Stomach (tissue), 8 donors: ENCODE measurements at regions not wholly inside any gene's neighbourhood (a gene's known extent, or its start where the extent isn't known, plus 50 kb on each side); places are given as distances from the start of the nearest gene placed in this dataset.

Source experiments
- DNase-seq, 2 donors: peaks; one replicate each; pipeline versions ENCODE4 v3.0.0 to v3.0.0-alpha.2; 2013 to 2019
- H3K27ac ChIP-seq, 5 donors: fragments of 200-600 bp in 4 of 5; sonication (generic) in 4 of 5; one replicate each; pipeline ENCODE4 v1.5.1; 2013 to 2019; ENCODE audit warnings: mild to moderate bottlenecking in 1 of 5, moderate library complexity in 1 of 5
- H3K27me3 ChIP-seq, 3 donors: fragments of 200-600 bp; sonication (generic); one replicate each; pipeline ENCODE4 v1.5.1; 2017 to 2019; ENCODE audit warnings: mixed run types in 1 of 3
- H3K36me3 ChIP-seq, 4 donors: fragments of 200-600 bp; sonication (generic); 1 replicate in 3 of 4; 2 replicates in 1 of 4; pipeline ENCODE4 v1.5.1; 2016 to 2019
- H3K4me1 ChIP-seq, 4 donors: fragments of 200-600 bp; sonication (generic); one replicate each; pipeline ENCODE4 v1.5.1; 2016 to 2019
- H3K4me3 ChIP-seq, 4 donors: fragments of 200-600 bp; sonication (generic) in 3 of 4; one replicate each; pipeline ENCODE4 v1.5.1; 2016 to 2019; ENCODE audit warnings: mild to moderate bottlenecking in 1 of 4
- H3K9me3 ChIP-seq, 4 donors: fragments of 200-600 bp; sonication (generic); one replicate each; pipeline ENCODE4 v1.5.1; 2016 to 2019
- CTCF ChIP-seq, 7 experiments: fragments of 450-650 bp in 4 of 7; fragments of 200-600 bp in 3 of 7; sonication (generic) in 3 of 7; IDR thresholded peaks; one replicate each; pipeline ENCODE4 v1.5.1; 2016 to 2019; ENCODE audit warnings: antibody characterized with exemption in 7 of 7, control low read depth in 2 of 7, mild to moderate bottlenecking in 1 of 7
- EP300 ChIP-seq: sonication (generic); formaldehyde crosslinking; IDR thresholded peaks from one replicate; pipeline ENCODE4 v1.6.1; 2017; ENCODE audit warnings: antibody characterized with exemption
- POLR2A ChIP-seq, 4 donors: fragments of 450-650 bp; IDR thresholded peaks; one replicate each; pipeline ENCODE4 v1.6.1; 2016; ENCODE audit warnings: antibody characterized with exemption in 4 of 4, control low read depth in 2 of 4, mild to moderate bottlenecking in 1 of 4, moderate library complexity in 1 of 4
- POLR2AphosphoS5 ChIP-seq, 3 donors: sonication (generic); formaldehyde crosslinking; IDR thresholded peaks; one replicate each; pipeline ENCODE4 v1.6.1; 2016; ENCODE audit warnings: antibody characterized with exemption in 3 of 3
- WGBS, 5 donors: extraction: QIAGEN DNeasy Blood & Tissue Kit in 3 of 5; methylation state at CpG; one replicate each; pipeline versions ENCODE4 v1.1.5 to v1.1.7; 2013 to 2018; 5-methylcytosine and 5-hydroxymethylcytosine counted together
- intact Hi-C: fragments of 100-400 bp; cut with DNase I; formaldehyde crosslinking; loops from one replicate; pipeline ENCODE4 v1.15.1; 2023; ENCODE audit warnings: low total_unique reads
- donor health status: healthy with polysubstance abuse.
- donor health status: Bipolar disorder and iron deficiency.
- donor health status: healthy.

DNA sequence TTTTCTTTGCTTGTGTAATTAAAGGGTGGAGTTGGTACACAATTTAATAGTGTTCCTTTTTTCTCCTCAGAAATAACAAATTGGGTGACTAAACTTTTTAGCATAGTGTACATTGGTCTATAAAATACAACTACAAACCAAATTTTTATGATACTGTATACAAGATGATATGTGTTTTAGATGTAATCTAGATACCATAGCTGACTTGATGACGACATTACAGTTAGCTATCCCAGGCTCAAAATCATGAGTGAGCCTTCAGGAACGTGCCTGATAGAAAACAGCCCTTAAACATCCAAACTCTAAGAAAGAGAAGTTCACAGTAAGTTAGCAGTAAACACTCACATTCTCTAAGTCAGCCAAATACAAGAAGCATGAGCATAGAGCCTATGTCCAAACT lies 99.0 kb upstream of the SSTR1 start:
- H3K4me3 ChIP-seq = no peak overlapping the region
- 41 to 77% (median 65%) methylated on average over 2 of the region's 2 CpGs for WGBS, 5 donors

DNA sequence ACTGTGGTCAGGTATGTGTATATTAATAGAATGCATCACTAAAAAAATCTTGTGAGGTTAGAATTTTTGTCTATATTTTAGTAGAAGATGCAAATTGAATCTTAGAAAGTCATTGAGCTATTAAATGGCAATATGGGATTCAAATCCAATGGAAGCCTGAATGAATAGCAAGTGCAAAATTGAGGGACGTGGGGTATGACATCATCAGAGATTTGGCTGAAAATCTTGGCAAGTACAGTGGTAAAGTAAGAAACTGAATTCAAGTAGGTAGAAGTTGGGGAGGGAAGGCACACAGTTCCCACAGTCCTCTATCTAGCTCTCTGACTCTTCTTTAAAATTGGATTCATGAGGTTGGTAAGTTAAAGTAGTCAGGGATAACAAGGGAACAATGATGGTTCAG lies 97.4 kb upstream of the SSTR1 start:
- Histone ChIP-seq H3K27me3 (no peaks in the 10 kb centered on the region), H3K9me3 (no peaks in the 10 kb centered on the region), H3K27ac (no peak overlapping the region), H3K36me3 (no peaks in the 10 kb centered on the region), H3K4me1 (no peaks in the 10 kb centered on the region), H3K4me3 (no peak overlapping the region)
- WGBS, 5 donors = 80 to 95% (median 82%) methylated on average over 1 of the region's 1 CpG
- intact Hi-C loops = no loop called here
- DNase-seq = no peak
- TF ChIP-seq POLR2A (IDR thresholded peaks at IDR 0.05) = no peak
- no peak for TF ChIP-seq EP300
- no peak for TF ChIP-seq CTCF (IDR thresholded peaks at IDR 0.05)
- no peak for TF ChIP-seq POLR2AphosphoS5 (IDR thresholded peaks at IDR 0.05)

More for the DNA sequence above, 99.0 kb upstream of the SSTR1 start:
- no peaks in the 10 kb centered on the region for H3K36me3 ChIP-seq
- H3K27ac ChIP-seq = no peak overlapping the region
- H3K9me3 ChIP-seq = no peaks in the 10 kb centered on the region
- TF ChIP-seq POLR2AphosphoS5 (IDR thresholded peaks at IDR 0.05) (no peak), CTCF (IDR thresholded peaks at IDR 0.05) (no peak), POLR2A (IDR thresholded peaks at IDR 0.05) (no peak), EP300 (no peak)
- intact Hi-C loops = no loop called here
- no peaks in the 10 kb centered on the region for H3K4me1 ChIP-seq
- no peaks in the 10 kb centered on the region for H3K27me3 ChIP-seq
- DNase-seq = no peak

DNA sequence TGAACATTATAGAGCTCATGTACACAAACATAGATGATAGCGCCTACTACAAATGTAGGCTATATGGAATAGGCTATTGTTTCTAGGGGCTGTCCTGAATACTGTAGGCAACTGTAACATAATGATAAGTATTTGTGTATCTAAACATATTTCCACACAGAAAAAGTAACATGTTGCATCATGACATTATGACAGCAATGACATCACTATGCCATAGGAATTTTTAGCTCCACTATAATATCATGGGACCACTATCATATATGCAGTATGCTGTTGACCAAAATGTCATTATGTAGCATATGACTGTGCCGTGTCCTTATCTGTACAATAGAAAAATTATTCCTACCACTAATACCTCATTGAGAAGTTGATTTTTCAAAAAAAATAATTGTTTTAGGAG lies 96.7 kb upstream of the SSTR1 start:
- no peak for DNase-seq
- Histone ChIP-seq H3K27ac (no peak overlapping the region), H3K4me3 (no peak overlapping the region), H3K4me1 (no peaks in the 10 kb centered on the region), H3K27me3 (no peaks in the 10 kb centered on the region), H3K9me3 (no peaks in the 10 kb centered on the region), H3K36me3 (no peaks in the 10 kb centered on the region)
- intact Hi-C loops = no loop called here
- TF ChIP-seq CTCF (IDR thresholded peaks at IDR 0.05) (no peak), EP300 (no peak), POLR2AphosphoS5 (IDR thresholded peaks at IDR 0.05) (no peak), POLR2A (IDR thresholded peaks at IDR 0.05) (no peak)
- WGBS, 5 donors = 92 to 99% (median 96%) methylated on average over 2 of the region's 2 CpGs

GRCh38 chr14:38113546-38113945 lies 94.2 kb upstream of the SSTR1 start:
- Histone ChIP-seq H3K36me3 (no peaks in the 10 kb centered on the region), H3K4me3 (no peak overlapping the region), H3K27ac (no peak overlapping the region), H3K9me3 (no peaks in the 10 kb centered on the region), H3K4me1 (no peaks in the 10 kb centered on the region), H3K27me3 (no peaks in the 10 kb centered on the region)
- DNase-seq = no peak
- intact Hi-C loops = no loop called here
- no peak for TF ChIP-seq POLR2AphosphoS5 (IDR thresholded peaks at IDR 0.05)
- no peak for TF ChIP-seq POLR2A (IDR thresholded peaks at IDR 0.05)
- TF ChIP-seq CTCF (IDR thresholded peaks at IDR 0.05) = no peak
- TF ChIP-seq EP300 = no peak

GRCh38 chr14:38116895-38117294 lies 90.8 kb upstream of the SSTR1 start:
- intact Hi-C loops = no loop called here
- TF ChIP-seq EP300 = no peak
- TF ChIP-seq POLR2AphosphoS5 (IDR thresholded peaks at IDR 0.05) = no peak
- TF ChIP-seq CTCF (IDR thresholded peaks at IDR 0.05) = no peak
- no peak for TF ChIP-seq POLR2A (IDR thresholded peaks at IDR 0.05)
- DNase-seq = no peak
- Histone ChIP-seq H3K27ac (no peak overlapping the region), H3K27me3 (no peaks in the 10 kb centered on the region), H3K36me3 (no peaks in the 10 kb centered on the region), H3K9me3 (no peaks in the 10 kb centered on the region), H3K4me3 (no peak overlapping the region), H3K4me1 (no peaks in the 10 kb centered on the region)
